ENCODE measurements at regions not wholly inside any gene's neighbourhood (a gene's known extent, or its start where the extent isn't known, plus 50 kb on each side); places are given as distances from the start of the nearest gene placed in this dataset.
A peak's percentile ranks its signal among the peaks of the same experiment; 100 is the strongest.

DNA sequence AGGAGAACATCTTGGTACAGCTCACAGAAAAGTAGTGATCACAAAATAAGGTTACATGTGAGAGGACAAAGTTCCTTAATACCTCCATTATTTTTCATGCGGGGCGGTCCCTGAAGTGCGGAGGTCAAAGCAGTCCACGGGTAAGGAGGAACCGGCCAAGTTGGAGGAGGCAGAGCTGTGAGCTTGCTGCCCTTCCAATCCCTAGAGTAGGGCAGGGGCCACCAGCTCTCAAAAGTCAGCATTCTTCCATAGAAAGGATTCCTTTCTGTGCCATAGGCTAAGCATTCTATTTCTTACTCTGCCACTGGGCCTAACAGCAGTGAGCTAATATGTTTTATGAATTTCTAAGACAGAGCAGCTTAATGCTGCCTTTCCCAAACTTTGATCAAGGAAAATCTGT lies 50.9 kb upstream of the USP1 start:
- Mint-ChIP-seq H3K4me3 (no peak overlapping the region), H3K9me3 (no peaks in the 10 kb centered on the region), H3K36me3 (ENCODE audit: low read depth) (no peaks in the 10 kb centered on the region), H3K27me3 (ENCODE audit: insufficient read depth, low read depth, poor library complexity) (no peaks in the 10 kb centered on the region), H3K27ac (no peak overlapping the region), H3K4me1 (peaks cover 15% of the 10 kb centered on the region; the same call in 2 of the 3 replicates)
- no peak overlapping the region for H3K4me2 ChIP-seq
- no peaks in the 10 kb centered on the region for H3K27me3 ChIP-seq (ENCODE audit: insufficient read depth)
- no peaks in the 10 kb centered on the region for H3K36me3 ChIP-seq (ENCODE audit: insufficient read depth)
- peak; percentile 25; the same call in 1 of the 3 replicates for ATAC-seq
- TF ChIP-seq EZH2 (IDR thresholded peaks at IDR 0.05; ENCODE audit: low read depth, unreplicated experiment) (no peak), NANOG (IDR thresholded peaks at IDR 0.05; ENCODE audit: borderline replicate concordance) (no peak), ZNF114 (CRISPR knock-in tag; IDR thresholded peaks at IDR 0.05) (no peak), ZNF331 (CRISPR knock-in tag; IDR thresholded peaks at IDR 0.05; ENCODE audit: low read depth) (no peak), POLR2AphosphoS5 (IDR thresholded peaks at IDR 0.05; ENCODE audit: low read depth) (no peak), EZH2phosphoT487 (IDR thresholded peaks at IDR 0.05; ENCODE audit: unreplicated experiment) (no peak), JUNB (IDR thresholded peaks at IDR 0.05; ENCODE audit: unreplicated experiment) (no peak), CREB1 (CRISPR knock-in tag; IDR thresholded peaks at IDR 0.05; ENCODE audit: low read depth) (no peak), STAT1 (IDR thresholded peaks at IDR 0.05; ENCODE audit: unreplicated experiment) (no peak)
- TF ChIP-seq, protein P1, sequence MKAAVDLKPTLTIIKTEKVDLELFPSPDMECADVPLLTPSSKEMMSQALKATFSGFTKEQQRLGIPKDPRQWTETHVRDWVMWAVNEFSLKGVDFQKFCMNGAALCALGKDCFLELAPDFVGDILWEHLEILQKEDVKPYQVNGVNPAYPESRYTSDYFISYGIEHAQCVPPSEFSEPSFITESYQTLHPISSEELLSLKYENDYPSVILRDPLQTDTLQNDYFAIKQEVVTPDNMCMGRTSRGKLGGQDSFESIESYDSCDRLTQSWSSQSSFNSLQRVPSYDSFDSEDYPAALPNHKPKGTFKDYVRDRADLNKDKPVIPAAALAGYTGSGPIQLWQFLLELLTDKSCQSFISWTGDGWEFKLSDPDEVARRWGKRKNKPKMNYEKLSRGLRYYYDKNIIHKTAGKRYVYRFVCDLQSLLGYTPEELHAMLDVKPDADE (IDR thresholded peaks at IDR 0.05) = no peak
- TF ChIP-seq, protein P2, sequence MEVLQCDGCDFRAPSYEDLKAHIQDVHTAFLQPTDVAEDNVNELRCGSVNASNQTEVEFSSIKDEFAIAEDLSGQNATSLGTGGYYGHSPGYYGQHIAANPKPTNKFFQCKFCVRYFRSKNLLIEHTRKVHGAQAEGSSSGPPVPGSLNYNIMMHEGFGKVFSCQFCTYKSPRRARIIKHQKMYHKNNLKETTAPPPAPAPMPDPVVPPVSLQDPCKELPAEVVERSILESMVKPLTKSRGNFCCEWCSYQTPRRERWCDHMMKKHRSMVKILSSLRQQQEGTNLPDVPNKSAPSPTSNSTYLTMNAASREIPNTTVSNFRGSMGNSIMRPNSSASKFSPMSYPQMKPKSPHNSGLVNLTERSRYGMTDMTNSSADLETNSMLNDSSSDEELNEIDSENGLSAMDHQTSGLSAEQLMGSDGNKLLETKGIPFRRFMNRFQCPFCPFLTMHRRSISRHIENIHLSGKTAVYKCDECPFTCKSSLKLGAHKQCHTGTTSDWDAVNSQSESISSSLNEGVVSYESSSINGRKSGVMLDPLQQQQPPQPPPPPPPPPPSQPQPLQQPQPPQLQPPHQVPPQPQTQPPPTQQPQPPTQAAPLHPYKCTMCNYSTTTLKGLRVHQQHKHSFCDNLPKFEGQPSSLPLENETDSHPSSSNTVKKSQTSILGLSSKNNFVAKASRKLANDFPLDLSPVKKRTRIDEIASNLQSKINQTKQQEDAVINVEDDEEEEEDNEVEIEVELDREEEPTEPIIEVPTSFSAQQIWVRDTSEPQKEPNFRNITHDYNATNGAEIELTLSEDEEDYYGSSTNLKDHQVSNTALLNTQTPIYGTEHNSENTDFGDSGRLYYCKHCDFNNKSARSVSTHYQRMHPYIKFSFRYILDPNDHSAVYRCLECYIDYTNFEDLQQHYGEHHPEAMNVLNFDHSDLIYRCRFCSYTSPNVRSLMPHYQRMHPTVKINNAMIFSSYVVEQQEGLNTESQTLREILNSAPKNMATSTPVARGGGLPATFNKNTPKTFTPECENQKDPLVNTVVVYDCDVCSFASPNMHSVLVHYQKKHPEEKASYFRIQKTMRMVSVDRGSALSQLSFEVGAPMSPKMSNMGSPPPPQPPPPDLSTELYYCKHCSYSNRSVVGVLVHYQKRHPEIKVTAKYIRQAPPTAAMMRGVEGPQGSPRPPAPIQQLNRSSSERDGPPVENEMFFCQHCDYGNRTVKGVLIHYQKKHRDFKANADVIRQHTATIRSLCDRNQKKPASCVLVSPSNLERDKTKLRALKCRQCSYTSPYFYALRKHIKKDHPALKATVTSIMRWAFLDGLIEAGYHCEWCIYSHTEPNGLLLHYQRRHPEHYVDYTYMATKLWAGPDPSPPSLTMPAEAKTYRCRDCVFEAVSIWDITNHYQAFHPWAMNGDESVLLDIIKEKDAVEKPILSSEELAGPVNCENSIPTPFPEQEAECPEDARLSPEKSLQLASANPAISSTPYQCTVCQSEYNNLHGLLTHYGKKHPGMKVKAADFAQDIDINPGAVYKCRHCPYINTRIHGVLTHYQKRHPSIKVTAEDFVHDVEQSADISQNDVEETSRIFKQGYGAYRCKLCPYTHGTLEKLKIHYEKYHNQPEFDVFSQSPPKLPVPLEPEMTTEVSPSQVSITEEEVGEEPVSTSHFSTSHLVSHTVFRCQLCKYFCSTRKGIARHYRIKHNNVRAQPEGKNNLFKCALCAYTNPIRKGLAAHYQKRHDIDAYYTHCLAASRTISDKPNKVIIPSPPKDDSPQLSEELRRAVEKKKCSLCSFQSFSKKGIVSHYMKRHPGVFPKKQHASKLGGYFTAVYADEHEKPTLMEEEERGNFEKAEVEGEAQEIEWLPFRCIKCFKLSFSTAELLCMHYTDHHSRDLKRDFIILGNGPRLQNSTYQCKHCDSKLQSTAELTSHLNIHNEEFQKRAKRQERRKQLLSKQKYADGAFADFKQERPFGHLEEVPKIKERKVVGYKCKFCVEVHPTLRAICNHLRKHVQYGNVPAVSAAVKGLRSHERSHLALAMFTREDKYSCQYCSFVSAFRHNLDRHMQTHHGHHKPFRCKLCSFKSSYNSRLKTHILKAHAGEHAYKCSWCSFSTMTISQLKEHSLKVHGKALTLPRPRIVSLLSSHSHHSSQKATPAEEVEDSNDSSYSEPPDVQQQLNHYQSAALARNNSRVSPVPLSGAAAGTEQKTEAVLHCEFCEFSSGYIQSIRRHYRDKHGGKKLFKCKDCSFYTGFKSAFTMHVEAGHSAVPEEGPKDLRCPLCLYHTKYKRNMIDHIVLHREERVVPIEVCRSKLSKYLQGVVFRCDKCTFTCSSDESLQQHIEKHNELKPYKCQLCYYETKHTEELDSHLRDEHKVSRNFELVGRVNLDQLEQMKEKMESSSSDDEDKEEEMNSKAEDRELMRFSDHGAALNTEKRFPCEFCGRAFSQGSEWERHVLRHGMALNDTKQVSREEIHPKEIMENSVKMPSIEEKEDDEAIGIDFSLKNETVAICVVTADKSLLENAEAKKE (CRISPR knock-in tag; IDR thresholded peaks at IDR 0.05) = no peak
- TF ChIP-seq, protein P3, sequence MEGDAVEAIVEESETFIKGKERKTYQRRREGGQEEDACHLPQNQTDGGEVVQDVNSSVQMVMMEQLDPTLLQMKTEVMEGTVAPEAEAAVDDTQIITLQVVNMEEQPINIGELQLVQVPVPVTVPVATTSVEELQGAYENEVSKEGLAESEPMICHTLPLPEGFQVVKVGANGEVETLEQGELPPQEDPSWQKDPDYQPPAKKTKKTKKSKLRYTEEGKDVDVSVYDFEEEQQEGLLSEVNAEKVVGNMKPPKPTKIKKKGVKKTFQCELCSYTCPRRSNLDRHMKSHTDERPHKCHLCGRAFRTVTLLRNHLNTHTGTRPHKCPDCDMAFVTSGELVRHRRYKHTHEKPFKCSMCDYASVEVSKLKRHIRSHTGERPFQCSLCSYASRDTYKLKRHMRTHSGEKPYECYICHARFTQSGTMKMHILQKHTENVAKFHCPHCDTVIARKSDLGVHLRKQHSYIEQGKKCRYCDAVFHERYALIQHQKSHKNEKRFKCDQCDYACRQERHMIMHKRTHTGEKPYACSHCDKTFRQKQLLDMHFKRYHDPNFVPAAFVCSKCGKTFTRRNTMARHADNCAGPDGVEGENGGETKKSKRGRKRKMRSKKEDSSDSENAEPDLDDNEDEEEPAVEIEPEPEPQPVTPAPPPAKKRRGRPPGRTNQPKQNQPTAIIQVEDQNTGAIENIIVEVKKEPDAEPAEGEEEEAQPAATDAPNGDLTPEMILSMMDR (conservative IDR thresholded peaks at IDR 0.05; ENCODE audit: low read depth in 2 of 2) = no peak
- TF ChIP-seq, protein P4, sequence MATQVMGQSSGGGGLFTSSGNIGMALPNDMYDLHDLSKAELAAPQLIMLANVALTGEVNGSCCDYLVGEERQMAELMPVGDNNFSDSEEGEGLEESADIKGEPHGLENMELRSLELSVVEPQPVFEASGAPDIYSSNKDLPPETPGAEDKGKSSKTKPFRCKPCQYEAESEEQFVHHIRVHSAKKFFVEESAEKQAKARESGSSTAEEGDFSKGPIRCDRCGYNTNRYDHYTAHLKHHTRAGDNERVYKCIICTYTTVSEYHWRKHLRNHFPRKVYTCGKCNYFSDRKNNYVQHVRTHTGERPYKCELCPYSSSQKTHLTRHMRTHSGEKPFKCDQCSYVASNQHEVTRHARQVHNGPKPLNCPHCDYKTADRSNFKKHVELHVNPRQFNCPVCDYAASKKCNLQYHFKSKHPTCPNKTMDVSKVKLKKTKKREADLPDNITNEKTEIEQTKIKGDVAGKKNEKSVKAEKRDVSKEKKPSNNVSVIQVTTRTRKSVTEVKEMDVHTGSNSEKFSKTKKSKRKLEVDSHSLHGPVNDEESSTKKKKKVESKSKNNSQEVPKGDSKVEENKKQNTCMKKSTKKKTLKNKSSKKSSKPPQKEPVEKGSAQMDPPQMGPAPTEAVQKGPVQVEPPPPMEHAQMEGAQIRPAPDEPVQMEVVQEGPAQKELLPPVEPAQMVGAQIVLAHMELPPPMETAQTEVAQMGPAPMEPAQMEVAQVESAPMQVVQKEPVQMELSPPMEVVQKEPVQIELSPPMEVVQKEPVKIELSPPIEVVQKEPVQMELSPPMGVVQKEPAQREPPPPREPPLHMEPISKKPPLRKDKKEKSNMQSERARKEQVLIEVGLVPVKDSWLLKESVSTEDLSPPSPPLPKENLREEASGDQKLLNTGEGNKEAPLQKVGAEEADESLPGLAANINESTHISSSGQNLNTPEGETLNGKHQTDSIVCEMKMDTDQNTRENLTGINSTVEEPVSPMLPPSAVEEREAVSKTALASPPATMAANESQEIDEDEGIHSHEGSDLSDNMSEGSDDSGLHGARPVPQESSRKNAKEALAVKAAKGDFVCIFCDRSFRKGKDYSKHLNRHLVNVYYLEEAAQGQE (IDR thresholded peaks at IDR 0.05; ENCODE audit: unreplicated experiment) = no peak
- H3K27ac ChIP-seq (ENCODE audit: low read depth) = no peak overlapping the region
- H3K4me1 ChIP-seq (ENCODE audit: insufficient read depth) = peaks cover 3% of the 10 kb centered on the region; the same call in 1 of the 2 replicates
- no peak for DNase-seq (ENCODE audit: low spot score)
- H3F3A ChIP-seq (replicated peaks; ENCODE audit: low read depth) = 0 out of 2 replicates have a peak, but pooled peaks cover 4% of the 10 kb centered on the region
- no peaks in the 10 kb centered on the region for H3K79me2 ChIP-seq (replicated peaks; ENCODE audit: insufficient read depth)
- no peak overlapping the region for H2AFZ ChIP-seq
- no peaks in the 10 kb centered on the region for H4K20me1 ChIP-seq (replicated peaks; ENCODE audit: insufficient read depth)
- H3K9me2 ChIP-seq (ENCODE audit: insufficient read depth) = peaks cover 6% of the 10 kb centered on the region; the same call in 1 of the 2 replicates
- no peak overlapping the region for H3K4me3 ChIP-seq
